Ovary (tissue), 7 donors: ENCODE measurements at regions not wholly inside any gene's neighbourhood (a gene's known extent, or its start where the extent isn't known, plus 50 kb on each side); places are given as distances from the start of the nearest gene placed in this dataset.

Experiments used
- DNase-seq, 5 donors: peaks; one replicate each; pipeline ENCODE4 v3.0.0-alpha.2; 2019 to 2020
- H3K27ac ChIP-seq, 2 donors: fragments of 200-600 bp; one replicate each; pipeline versions ENCODE4 v1.5.1 to v1.8.0; 2019 to 2022
- H3K27me3 ChIP-seq: fragments of 200-600 bp; one replicate; pipeline ENCODE4 v1.8.0; 2022
- H3K36me3 ChIP-seq: fragments of 200-600 bp; sonication (generic); one replicate; pipeline ENCODE4 v1.5.1; 2019
- H3K4me1 ChIP-seq: one replicate; pipeline ENCODE4 v1.8.1; 2013; ENCODE audit warnings: mild to moderate bottlenecking, moderate library complexity; ENCODE audit not compliant: insufficient read depth
- H3K4me3 ChIP-seq: fragments of 200-600 bp; sonication (generic); one replicate; pipeline ENCODE4 v1.5.1; 2017
- H3K9me3 ChIP-seq, 2 donors: fragments of 200-600 bp in 1 of 2; sonication (generic) in 1 of 2; one replicate each; pipeline versions ENCODE4 v1.5.1 to v1.8.1; 2013 to 2019; ENCODE audit warnings: mild to moderate bottlenecking in 1 of 2, moderate library complexity in 1 of 2
- CTCF ChIP-seq, 3 donors: fragments of 450-650 bp in 2 of 3; fragments of 200-600 bp in 1 of 3; IDR thresholded peaks; one replicate each; pipeline versions ENCODE4 v1.5.1 to v1.8.0; 2016 to 2022; ENCODE audit warnings: antibody characterized with exemption in 3 of 3, mild to moderate bottlenecking in 1 of 3
- EP300 ChIP-seq: sonication (generic); formaldehyde crosslinking; IDR thresholded peaks from one replicate; pipeline ENCODE4 v1.6.1; 2017; ENCODE audit warnings: antibody characterized with exemption
- POLR2A ChIP-seq: fragments of 450-650 bp; IDR thresholded peaks from one replicate; pipeline ENCODE4 v1.6.1; 2017; ENCODE audit warnings: antibody characterized with exemption, mild to moderate bottlenecking, moderate library complexity
- WGBS, 3 donors: extraction: QIAGEN DNeasy Blood & Tissue Kit in 1 of 3; methylation state at CpG; one replicate each; pipeline versions ENCODE4 v1.1.5 to v1.1.7; 2013 to 2017; 5-methylcytosine and 5-hydroxymethylcytosine counted together
- intact Hi-C, 4 donors: fragments of 100-400 bp; cut with DNase I; formaldehyde crosslinking; loops; one replicate each; pipeline versions ENCODE4 v1.11.0 to v1.15.1; 2022 to 2023
- donor health status: DM: no; HTN: no; CAD: no; lungs with moderate emphysema.
- donor health status: DM: no; HTN: no; CAD: no.
- donor health status: Bipolar disorder and iron deficiency.
- donor health status: DM: no; HTN: no; CAD: no.
- donor health status: DM: yes; HTN: yes; CAD: no.

- TF ChIP-seq CTCF (IDR thresholded peaks at IDR 0.05): no peak
- no peak for TF ChIP-seq POLR2A
- 8 to 35% (median 11%) methylated on average over 2 of the region's 2 CpGs for WGBS, 3 donors
- intact Hi-C loops: no loop called here
Measured at GRCh38 chr2:13711154-13711553, 921.4 kb upstream of the LRATD1 start.

GRCh38 chr2:13714466-13714865 lies 918.1 kb upstream of the LRATD1 start:
- H3K9me3 ChIP-seq: no peaks in the 10 kb centered on the region
- intact Hi-C loops: no loop called here
- H3K4me1 ChIP-seq: peaks cover 2% of the 10 kb centered on the region
- no peak for DNase-seq
- no peak for TF ChIP-seq POLR2A
- no peak for TF ChIP-seq CTCF (IDR thresholded peaks at IDR 0.05)
- TF ChIP-seq EP300: no peak
- no peak overlapping the region for H3K4me3 ChIP-seq
- 95 to 96% (median 95%) methylated on average over 3 of the region's 3 CpGs for whole genome bisulfite sequencing, 3 donors
- no peaks in the 10 kb centered on the region for H3K36me3 ChIP-seq
- H3K27me3 ChIP-seq: no peaks in the 10 kb centered on the region
- H3K27ac ChIP-seq: no peak overlapping the region

More at GRCh38 chr2:13711154-13711553, 921.4 kb upstream of the LRATD1 start:
- Histone ChIP-seq H3K4me3 (no peak overlapping the region), H3K27ac (no peak overlapping the region), H3K36me3 (no peaks in the 10 kb centered on the region), H3K4me1 (peaks cover 4% of the 10 kb centered on the region), H3K9me3 (no peaks in the 10 kb centered on the region), H3K27me3 (no peaks in the 10 kb centered on the region)
- DNase-seq: no peak

- no peak overlapping the region for H3K4me3 ChIP-seq
- no peaks in the 10 kb centered on the region for H3K4me1 ChIP-seq
- intact Hi-C loops: no loop called here
- no peak for DNase-seq
- 68 to 89% (median 85%) methylated on average over 1 of the region's 1 CpG for WGBS, 3 donors
- H3K9me3 ChIP-seq: no peaks in the 10 kb centered on the region
- no peak overlapping the region for H3K27ac ChIP-seq
- TF ChIP-seq EP300: no peak
- H3K36me3 ChIP-seq: no peaks in the 10 kb centered on the region
- no peaks in the 10 kb centered on the region for H3K27me3 ChIP-seq
Measured at GRCh38 chr2:13725945-13726344, 906.6 kb upstream of the LRATD1 start.

- H3K4me3 ChIP-seq: no peak overlapping the region
- H3K27me3 ChIP-seq: no peaks in the 10 kb centered on the region
- no peaks in the 10 kb centered on the region for H3K9me3 ChIP-seq
- 60 to 75% (median 65%) methylated on average over 3 of the region's 3 CpGs for WGBS, 3 donors
- intact Hi-C loops: no loop called here
- no peak for DNase-seq
- no peak overlapping the region for H3K27ac ChIP-seq
- TF ChIP-seq CTCF (IDR thresholded peaks at IDR 0.05) (no peak), POLR2A (no peak), EP300 (no peak)
- H3K4me1 ChIP-seq: no peaks in the 10 kb centered on the region
- no peaks in the 10 kb centered on the region for H3K36me3 ChIP-seq
Measured at GRCh38 chr2:13745330-13745729, 887.2 kb upstream of the LRATD1 start.

- no peak overlapping the region for H3K4me3 ChIP-seq
- intact Hi-C loops: no loop called here
- WGBS, 3 donors: 28 to 71% (median 34%) methylated on average over 1 of the region's 1 CpG
Measured at GRCh38 chr2:13751955-13752354, 880.6 kb upstream of the LRATD1 start.

More at GRCh38 chr2:13751955-13752354, 880.6 kb upstream of the LRATD1 start:
- TF ChIP-seq EP300 (no peak), POLR2A (no peak), CTCF (IDR thresholded peaks at IDR 0.05) (no peak)
- peaks cover 3% of the 10 kb centered on the region for H3K4me1 ChIP-seq
- no peaks in the 10 kb centered on the region for H3K36me3 ChIP-seq
- H3K27me3 ChIP-seq: no peaks in the 10 kb centered on the region
- H3K27ac ChIP-seq: no peak overlapping the region
- no peak for DNase-seq
- H3K9me3 ChIP-seq: no peaks in the 10 kb centered on the region
